ENCODE measurements at regions not wholly inside any gene's neighbourhood (a gene's known extent, or its start where the extent isn't known, plus 50 kb on each side); places are given as distances from the start of the nearest gene placed in this dataset.

- no peak for TF ChIP-seq CTCF (IDR thresholded peaks at IDR 0.05; ENCODE audit: insufficient read depth, low read depth, low read length)
- DNase-seq (ENCODE audit: low read depth), result no peak
- no peak overlapping the region for H3K4me3 ChIP-seq (ENCODE audit: low read depth, low read length)
Measured at GRCh38 chr12:90257927-90258624, 549.4 kb upstream of the ATP2B1 start.

GRCh38 chr12:90254796-90255195 is 546.2 kb upstream of the ATP2B1 start:
- TF ChIP-seq CTCF (IDR thresholded peaks at IDR 0.05; ENCODE audit: insufficient read depth, low read depth, low read length), result no peak
- no peak overlapping the region for H3K4me3 ChIP-seq (ENCODE audit: low read depth, low read length)
- DNase-seq (ENCODE audit: low read depth), result no peak

GRCh38 chr12:90253674-90254181 is 545.1 kb upstream of the ATP2B1 start:
- peak; percentile 85 for DNase-seq (ENCODE audit: low read depth)
- no peak overlapping the region for H3K4me3 ChIP-seq (ENCODE audit: low read depth, low read length)
- TF ChIP-seq CTCF (IDR thresholded peaks at IDR 0.05; ENCODE audit: insufficient read depth, low read depth, low read length), result peak; percentile 32

- H3K4me3 ChIP-seq (ENCODE audit: low read depth, low read length), result no peak overlapping the region
- no peak for TF ChIP-seq CTCF (IDR thresholded peaks at IDR 0.05; ENCODE audit: insufficient read depth, low read depth, low read length)
- DNase-seq (ENCODE audit: low read depth), result no peak
Measured at GRCh38 chr12:90253136-90253535, 544.5 kb upstream of the ATP2B1 start.

- TF ChIP-seq CTCF (IDR thresholded peaks at IDR 0.05; ENCODE audit: insufficient read depth, low read depth, low read length), result no peak
- no peak for DNase-seq (ENCODE audit: low read depth)
Measured at GRCh38 chr12:90250766-90251165, 542.1 kb upstream of the ATP2B1 start.

GRCh38 chr12:90250042-90250441 is 541.4 kb upstream of the ATP2B1 start:
- no peak for TF ChIP-seq CTCF (IDR thresholded peaks at IDR 0.05; ENCODE audit: insufficient read depth, low read depth, low read length)
- no peak for DNase-seq (ENCODE audit: low read depth)
- no peak overlapping the region for H3K4me3 ChIP-seq (ENCODE audit: low read depth, low read length)

More at GRCh38 chr12:90250766-90251165, 542.1 kb upstream of the ATP2B1 start:
- H3K4me3 ChIP-seq (ENCODE audit: low read depth, low read length), result no peak overlapping the region

- TF ChIP-seq CTCF (IDR thresholded peaks at IDR 0.05; ENCODE audit: insufficient read depth, low read depth, low read length), result no peak
- no peak for DNase-seq (ENCODE audit: low read depth)
- no peak overlapping the region for H3K4me3 ChIP-seq (ENCODE audit: low read depth, low read length)
Measured at GRCh38 chr12:90246688-90247087, 538.0 kb upstream of the ATP2B1 start.
